Panc1 (cell line): ENCODE measurements at regions not wholly inside any gene's neighbourhood (a gene's known extent, or its start where the extent isn't known, plus 50 kb on each side); places are given as distances from the start of the nearest gene placed in this dataset. TPM values are rescaled to one million over a fixed set of nuclear protein-coding genes. Genes with fewer than 3 reads are reported as not detected.

Experiments
- ATAC-seq: fragments of 200-7000 bp; cut with Tn5 transposase; 2 replicates; pipeline ENCODE4 v1.9.1; 2020; ENCODE audit warnings: mild to moderate bottlenecking, moderate library complexity
- BruUV-seq: library from RNA; stranded (reverse); fragments of 400-500 nt; replicated peaks from 2 replicates; lab custom pipeline; 2021; lab: Mats Ljungman, UMichigan
- CTCF ChIA-PET: fragments of 300-600 bp; sonication (Branson Sonifier 250); formaldehyde crosslinking; loops from one replicate; lab custom pipeline; 2022; ENCODE audit warnings: antibody characterized with exemption; lab: Charles Lee
- POLR2A ChIA-PET: fragments of 300-600 bp; sonication (Branson Sonifier 250); formaldehyde crosslinking; loops from one replicate; lab custom pipeline; 2022; ENCODE audit warnings: antibody characterized with exemption; lab: Charles Lee
- DNase-seq: peaks from one replicate; pipeline ENCODE4 v3.0.0-alpha.2; 2010; ENCODE audit warnings: low read depth, low spot score
- H3K27ac ChIP-seq: 2 replicates; pipeline ENCODE4 v1.5.1; 2011; ENCODE audit warnings: mild to moderate bottlenecking, low read length, inconsistent platforms
- H3K27me3 ChIP-seq: fragments of 200-500 bp; sonication (Bioruptor generic); 2 replicates; pipeline ENCODE4 v1.6.0; 2014; ENCODE audit warnings: low read length, inconsistent platforms; ENCODE audit not compliant: control insufficient read depth, insufficient read depth
- H3K36me3 ChIP-seq: fragments of 200-500 bp; sonication (Bioruptor generic); 2 replicates; pipeline ENCODE4 v1.5.1; 2014; ENCODE audit warnings: inconsistent platforms, mild to moderate bottlenecking, low read length, moderate library complexity; ENCODE audit not compliant: control insufficient read depth, insufficient read depth
- H3K4me1 ChIP-seq: 2 replicates; pipeline ENCODE4 v1.5.1; 2011; ENCODE audit warnings: inconsistent platforms, mild to moderate bottlenecking, low read length, moderate library complexity; ENCODE audit not compliant: control insufficient read depth, insufficient read depth
- H3K4me3 ChIP-seq, 2 experiments: 2 replicates each; pipeline ENCODE4 v1.5.1; 2011 to 2012; ENCODE audit warnings: low read depth in 2 of 2, low read length in 2 of 2, mild to moderate bottlenecking in 2 of 2, inconsistent platforms in 1 of 2, moderate library complexity in 1 of 2
- H3K9me3 ChIP-seq: fragments of 200-500 bp; sonication (Bioruptor generic); 2 replicates; pipeline ENCODE4 v1.5.1; 2014; ENCODE audit warnings: low read depth, mild to moderate bottlenecking, inconsistent platforms, low read length, moderate library complexity; ENCODE audit not compliant: control insufficient read depth, insufficient read depth
- POLR2AphosphoS5 ChIP-seq: IDR thresholded peaks from 2 replicates; pipeline ENCODE4 v1.6.1; 2012; ENCODE audit warnings: mild to moderate bottlenecking, low read depth, low read length, moderate library complexity
- REST ChIP-seq, 2 experiments: IDR thresholded peaks; 2 replicates each; pipeline ENCODE4 v1.6.1; 2011 to 2012; ENCODE audit warnings: low read depth in 2 of 2, control low read depth in 1 of 2, low read length in 1 of 2, mild to moderate bottlenecking in 1 of 2, moderate library complexity in 1 of 2; ENCODE audit not compliant: insufficient read depth in 1 of 2
- SIN3A ChIP-seq: IDR thresholded peaks from 2 replicates; pipeline ENCODE4 v1.6.1; 2012; ENCODE audit warnings: low read depth, mild to moderate bottlenecking, low read length, moderate library complexity, borderline replicate concordance; ENCODE audit not compliant: insufficient read depth
- TCF7L2 ChIP-seq: IDR thresholded peaks from 2 replicates; pipeline ENCODE4 v1.6.1; 2011; ENCODE audit warnings: mild to moderate bottlenecking, low read depth, low read length, inconsistent platforms
- in situ Hi-C: cut with HindIII; loops from 2 replicates; pipeline ENCODE4 v1.10.0; 2016; ENCODE audit warnings: low sequenced_read_pairs, low pct_unique_long_range_greater_than_20kb
- intact Hi-C: fragments of 100-400 bp; cut with micrococcal nuclease; formaldehyde crosslinking; loops from one replicate; pipeline ENCODE4 v1.10.0; 2022; ENCODE audit not compliant: unreplicated experiment
- microRNA-seq: library from miRNA; unstranded; fragments of <30 nt; microRNA quantifications from one replicate; pipeline ENCODE4 v1.1.0, GENCODE V29; 2020; ENCODE audit not compliant: unreplicated experiment
- TF ChIP-seq, protein P1 (sequence below): fragments of 450-650 bp; IDR thresholded peaks from 2 replicates; pipeline ENCODE4 v1.5.1; 2017; ENCODE audit warnings: mild to moderate bottlenecking

DNA sequence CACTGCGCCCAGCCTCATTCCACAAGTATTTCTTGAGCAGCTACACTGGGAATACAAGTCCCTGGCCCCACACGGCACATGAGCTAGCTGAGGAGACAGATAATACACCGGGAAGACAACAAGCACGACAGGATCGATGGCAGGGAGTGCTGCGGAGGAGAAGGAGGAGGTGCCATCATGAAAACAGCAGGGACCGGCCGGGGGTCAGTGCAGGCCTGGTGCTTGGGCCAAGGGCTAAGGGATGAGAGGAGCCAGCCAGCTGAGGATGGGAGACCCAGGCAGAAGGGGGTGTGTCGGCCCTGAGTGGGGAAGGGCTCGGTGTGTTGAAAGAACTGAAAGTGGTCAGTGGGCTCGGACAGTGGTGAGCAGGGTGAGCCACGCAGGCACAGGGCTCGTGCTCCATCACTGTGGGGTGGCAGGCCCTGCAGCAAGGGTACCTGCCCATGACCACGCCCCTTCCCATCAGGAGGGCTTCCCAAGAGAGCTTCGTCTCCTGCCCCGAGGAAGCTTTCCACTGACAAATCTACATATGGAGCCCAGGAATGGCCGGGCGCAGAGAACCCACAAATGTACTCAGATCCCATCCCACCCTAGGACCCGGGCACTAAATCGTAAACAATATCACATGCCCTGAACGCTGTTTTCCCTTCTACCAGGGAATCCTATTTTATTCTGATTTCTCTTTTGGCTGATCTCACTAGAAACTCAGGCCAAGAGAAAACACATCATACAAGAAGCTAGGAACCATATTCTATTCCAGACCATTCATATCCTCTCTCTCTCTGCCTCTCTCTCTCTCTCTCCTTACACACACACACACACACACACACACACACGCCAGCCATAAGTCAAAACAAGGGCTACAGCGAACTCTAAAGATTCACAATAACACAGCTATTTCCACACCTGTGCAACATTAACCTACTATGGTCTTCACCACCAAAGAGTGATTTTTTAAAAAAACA is 50.7 kb upstream of the TNRC6C start:
- Histone ChIP-seq H3K27me3 (peaks cover 22% of the 10 kb centered on the region), H3K27ac (no peak overlapping the region), H3K9me3 (no peaks in the 10 kb centered on the region), H3K4me1 (no peaks in the 10 kb centered on the region), H3K4me3 (no peak overlapping the region), H3K36me3 (no peaks in the 10 kb centered on the region)
- in situ Hi-C loops = no loop called here
- no peak for DNase-seq
- BruUV-seq = no TSS peak
- ChIA-PET CTCF (interaction anchor here (0.6 kb wide), 1 partner anchor 116 kb away, joined by 8 read pairs; no protein-coding TSS in a partner anchor), POLR2A (interaction anchor here (0.6 to 0.7 kb wide), 2 partner anchors 29 to 311 kb away, joined by 6 to 7 read pairs; no protein-coding TSS in a partner anchor)
- intact Hi-C loops = no loop called here
- ATAC-seq = no peak
- no peak for TF ChIP-seq POLR2AphosphoS5
- TF ChIP-seq TCF7L2 = no peak
- TF ChIP-seq, protein P1, sequence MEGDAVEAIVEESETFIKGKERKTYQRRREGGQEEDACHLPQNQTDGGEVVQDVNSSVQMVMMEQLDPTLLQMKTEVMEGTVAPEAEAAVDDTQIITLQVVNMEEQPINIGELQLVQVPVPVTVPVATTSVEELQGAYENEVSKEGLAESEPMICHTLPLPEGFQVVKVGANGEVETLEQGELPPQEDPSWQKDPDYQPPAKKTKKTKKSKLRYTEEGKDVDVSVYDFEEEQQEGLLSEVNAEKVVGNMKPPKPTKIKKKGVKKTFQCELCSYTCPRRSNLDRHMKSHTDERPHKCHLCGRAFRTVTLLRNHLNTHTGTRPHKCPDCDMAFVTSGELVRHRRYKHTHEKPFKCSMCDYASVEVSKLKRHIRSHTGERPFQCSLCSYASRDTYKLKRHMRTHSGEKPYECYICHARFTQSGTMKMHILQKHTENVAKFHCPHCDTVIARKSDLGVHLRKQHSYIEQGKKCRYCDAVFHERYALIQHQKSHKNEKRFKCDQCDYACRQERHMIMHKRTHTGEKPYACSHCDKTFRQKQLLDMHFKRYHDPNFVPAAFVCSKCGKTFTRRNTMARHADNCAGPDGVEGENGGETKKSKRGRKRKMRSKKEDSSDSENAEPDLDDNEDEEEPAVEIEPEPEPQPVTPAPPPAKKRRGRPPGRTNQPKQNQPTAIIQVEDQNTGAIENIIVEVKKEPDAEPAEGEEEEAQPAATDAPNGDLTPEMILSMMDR = no peak

- in situ Hi-C loops = no loop called here
- no peaks in the 10 kb centered on the region for H3K36me3 ChIP-seq
- intact Hi-C loops = no loop called here
- ATAC-seq (no peak), DNase-seq (no peak)
- no peak overlapping the region for H3K27ac ChIP-seq
- H3K4me3 ChIP-seq = no peak overlapping the region
- BruUV-seq = no TSS peak
- H3K9me3 ChIP-seq = no peaks in the 10 kb centered on the region
- ChIA-PET CTCF (no interaction called here), POLR2A (interaction anchor here (0.6 to 0.7 kb wide), 2 partner anchors 30 to 312 kb away, joined by 6 to 7 read pairs; no protein-coding TSS in a partner anchor)
- TF ChIP-seq TCF7L2 (no peak), SIN3A (no peak), POLR2AphosphoS5 (no peak), REST (IDR thresholded peaks at IDR 0.05; ENCODE audit: insufficient read depth in 1 of 2, low read depth in 2 of 2, low read length in 1 of 2) (no peak)
- peaks cover 22% of the 10 kb centered on the region for H3K27me3 ChIP-seq
- H3K4me1 ChIP-seq = no peaks in the 10 kb centered on the region
These were observed 50.0 kb upstream of the TNRC6C start for GRCh38 chr17:77908501-77908900.

Small RNAs in the stretch of these regions (microRNA-seq; reads per million reads assigned to microRNA genes)
- gene MIR4316 = not detected
